ENCODE measurements at regions not wholly inside any gene's neighbourhood (a gene's known extent, or its start where the extent isn't known, plus 50 kb on each side); places are given as distances from the start of the nearest gene placed in this dataset.
"Not testable (repeated sequence)": the region's sequence is repeated elsewhere in the genome, so short reads cannot be mapped to it uniquely, and the experiment has no call there.

DNA sequence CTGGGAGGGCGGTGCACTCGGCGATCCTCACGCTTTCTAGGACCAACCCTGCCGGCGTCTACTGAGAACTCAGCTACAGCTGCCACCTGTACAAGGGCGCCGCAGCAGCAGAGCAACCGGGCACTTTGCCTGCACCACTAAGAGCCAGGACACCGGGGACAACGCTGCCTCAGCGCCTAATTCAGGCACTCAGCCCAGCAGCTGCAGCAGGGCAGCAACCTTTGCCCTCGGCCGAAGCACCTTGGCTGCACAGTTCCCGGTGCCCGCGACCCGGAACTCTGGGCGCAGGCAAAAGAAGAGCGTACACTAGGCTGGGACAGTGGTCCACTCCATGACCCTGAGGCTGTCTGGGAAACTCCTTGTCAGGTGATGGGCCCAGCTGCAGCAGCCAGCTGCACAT is 85.7 kb downstream of the POTEB3 start:
- TF ChIP-seq, protein P1, sequence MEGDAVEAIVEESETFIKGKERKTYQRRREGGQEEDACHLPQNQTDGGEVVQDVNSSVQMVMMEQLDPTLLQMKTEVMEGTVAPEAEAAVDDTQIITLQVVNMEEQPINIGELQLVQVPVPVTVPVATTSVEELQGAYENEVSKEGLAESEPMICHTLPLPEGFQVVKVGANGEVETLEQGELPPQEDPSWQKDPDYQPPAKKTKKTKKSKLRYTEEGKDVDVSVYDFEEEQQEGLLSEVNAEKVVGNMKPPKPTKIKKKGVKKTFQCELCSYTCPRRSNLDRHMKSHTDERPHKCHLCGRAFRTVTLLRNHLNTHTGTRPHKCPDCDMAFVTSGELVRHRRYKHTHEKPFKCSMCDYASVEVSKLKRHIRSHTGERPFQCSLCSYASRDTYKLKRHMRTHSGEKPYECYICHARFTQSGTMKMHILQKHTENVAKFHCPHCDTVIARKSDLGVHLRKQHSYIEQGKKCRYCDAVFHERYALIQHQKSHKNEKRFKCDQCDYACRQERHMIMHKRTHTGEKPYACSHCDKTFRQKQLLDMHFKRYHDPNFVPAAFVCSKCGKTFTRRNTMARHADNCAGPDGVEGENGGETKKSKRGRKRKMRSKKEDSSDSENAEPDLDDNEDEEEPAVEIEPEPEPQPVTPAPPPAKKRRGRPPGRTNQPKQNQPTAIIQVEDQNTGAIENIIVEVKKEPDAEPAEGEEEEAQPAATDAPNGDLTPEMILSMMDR (IDR thresholded peaks at IDR 0.05; ENCODE audit: low read depth, low read length): not testable (repeated sequence)
- TF ChIP-seq POLR2A (IDR thresholded peaks at IDR 0.05; ENCODE audit: extremely low read depth, insufficient read length); MYC (IDR thresholded peaks at IDR 0.05; ENCODE audit: low read depth, low read length): not testable (repeated sequence)
- TF ChIP-seq, protein P2, sequence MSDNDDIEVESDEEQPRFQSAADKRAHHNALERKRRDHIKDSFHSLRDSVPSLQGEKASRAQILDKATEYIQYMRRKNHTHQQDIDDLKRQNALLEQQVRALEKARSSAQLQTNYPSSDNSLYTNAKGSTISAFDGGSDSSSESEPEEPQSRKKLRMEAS (IDR thresholded peaks at IDR 0.05; ENCODE audit: low read depth, low read length): not testable (repeated sequence)

Data from NB4 (cell line).